ENCODE measurements at regions not wholly inside any gene's neighbourhood (a gene's known extent, or its start where the extent isn't known, plus 50 kb on each side); places are given as distances from the start of the nearest gene placed in this dataset.

- DNase-seq (ENCODE audit: low read depth in 4 of 4, low spot score in 1 of 4), result no peak
Measured at GRCh38 chr20:12270863-12271262, 353.2 kb downstream of the BTBD3 start.

DNA sequence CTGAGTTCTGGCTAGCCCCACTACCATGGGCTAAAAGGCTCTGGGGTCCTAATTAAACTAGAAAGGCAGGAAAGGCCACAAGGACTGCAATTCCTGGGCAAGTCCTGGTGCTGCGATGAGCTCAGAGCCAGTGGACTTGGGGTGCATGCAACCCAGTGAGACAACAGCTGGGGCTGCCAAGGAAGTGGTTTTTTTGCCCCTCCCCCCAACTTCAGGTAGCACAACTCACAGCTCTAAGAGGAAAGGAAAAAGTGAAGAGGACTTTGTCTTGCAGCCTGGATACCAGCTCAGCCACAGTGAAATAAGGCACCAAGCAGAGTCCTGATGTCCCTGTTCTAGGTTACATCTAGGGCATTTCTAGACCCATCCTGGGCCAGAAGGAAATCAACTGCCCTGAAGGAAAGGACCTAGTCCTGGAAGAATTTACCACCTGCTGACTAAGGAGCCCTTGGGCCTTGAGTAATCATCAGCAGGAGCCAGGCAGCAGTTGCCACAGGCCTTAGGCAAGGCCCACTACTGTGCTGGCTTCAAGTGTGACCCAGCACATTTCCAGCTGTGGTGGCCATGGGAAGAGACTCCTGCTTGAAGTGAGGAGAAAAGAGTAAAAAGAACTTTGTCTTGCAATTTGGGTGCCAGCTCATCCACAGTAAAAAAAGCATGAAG is 358.4 kb downstream of the BTBD3 start:
- DNase-seq (ENCODE audit: low read depth in 4 of 4, low spot score in 1 of 4), result no peak

DNA sequence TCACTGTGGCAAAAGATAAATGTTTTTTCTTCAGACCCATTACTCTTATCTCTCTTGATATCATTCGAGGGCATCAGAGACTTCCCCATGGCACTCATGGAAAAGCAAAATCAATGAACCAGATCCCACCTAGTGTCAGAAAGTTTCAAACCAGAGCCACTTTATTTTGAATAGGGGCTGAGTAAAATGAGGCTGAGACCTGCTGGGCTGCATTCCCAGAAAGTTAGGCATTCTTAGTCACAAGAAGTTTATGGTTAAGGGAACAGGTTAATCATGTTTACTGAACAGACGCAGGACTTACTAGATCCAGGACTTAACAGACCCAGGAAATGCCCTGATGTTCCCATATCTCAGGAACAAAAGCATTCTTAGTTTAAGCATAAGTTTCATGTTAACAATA is 369.9 kb downstream of the BTBD3 start:
- DNase-seq (ENCODE audit: low read depth in 4 of 4, low spot score in 1 of 4), result no peak

DNA sequence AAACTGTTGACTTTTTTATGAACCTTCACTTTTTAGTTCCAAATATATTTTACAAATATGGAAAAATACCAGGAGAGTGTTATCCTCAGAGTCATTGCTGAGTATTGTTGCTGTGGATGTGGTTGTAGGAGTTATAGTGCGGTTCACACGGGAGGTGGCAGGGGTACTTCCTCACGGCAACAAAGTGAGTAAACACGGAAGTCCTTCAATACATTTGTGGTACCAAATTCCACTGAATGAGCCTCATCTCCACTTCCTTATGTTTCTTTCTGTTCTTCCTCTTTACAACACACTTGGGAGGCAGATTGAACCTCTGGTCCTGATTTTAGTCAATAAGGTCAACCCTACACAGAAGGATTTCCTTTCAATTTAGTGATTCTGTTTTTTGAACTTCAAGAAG is 371.8 kb downstream of the BTBD3 start:
- no peak for DNase-seq (ENCODE audit: low read depth in 4 of 4, low spot score in 1 of 4)

GRCh38 chr20:12291386-12291785 is 373.7 kb downstream of the BTBD3 start:
- no peak for DNase-seq (ENCODE audit: low read depth in 4 of 4, low spot score in 1 of 4)

- no peak for DNase-seq (ENCODE audit: low read depth in 4 of 4, low spot score in 1 of 4)
Measured at GRCh38 chr20:12293900-12294299, 376.2 kb downstream of the BTBD3 start.

DNA sequence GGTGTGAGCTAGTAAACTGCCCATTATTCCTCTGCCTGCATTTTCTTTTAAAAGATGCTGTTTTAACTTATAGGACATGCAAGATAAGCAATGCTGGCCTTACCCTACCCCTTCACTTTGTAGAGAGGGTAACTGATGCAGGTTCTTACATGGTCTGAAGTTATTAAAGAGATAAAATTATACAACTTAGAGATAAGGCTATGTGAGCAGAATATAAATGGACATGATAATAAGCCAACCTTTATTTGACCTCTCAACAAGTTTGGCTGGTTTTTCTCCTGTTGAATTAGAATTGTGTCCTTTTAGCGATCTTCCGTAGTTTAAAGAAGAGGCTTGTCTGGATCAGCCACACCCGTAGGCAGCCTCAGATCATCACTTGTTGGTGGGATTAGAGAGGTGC is 377.0 kb downstream of the BTBD3 start:
- no peak for DNase-seq (ENCODE audit: low read depth in 4 of 4, low spot score in 1 of 4)

GRCh38 chr20:12305188-12305950 is 387.7 kb downstream of the BTBD3 start:
- DNase-seq (ENCODE audit: low read depth in 4 of 4, low spot score in 1 of 4), result no peak

GRCh38 chr20:12306107-12306506 is 388.4 kb downstream of the BTBD3 start:
- DNase-seq (ENCODE audit: low read depth in 4 of 4, low spot score in 1 of 4), result no peak

GRCh38 chr20:12311094-12311865 is 393.6 kb downstream of the BTBD3 start:
- no peak for DNase-seq (ENCODE audit: low read depth in 4 of 4, low spot score in 1 of 4)

- no peak for DNase-seq (ENCODE audit: low read depth in 4 of 4, low spot score in 1 of 4)
Measured at GRCh38 chr20:12315652-12316051, 398.0 kb downstream of the BTBD3 start.

DNA sequence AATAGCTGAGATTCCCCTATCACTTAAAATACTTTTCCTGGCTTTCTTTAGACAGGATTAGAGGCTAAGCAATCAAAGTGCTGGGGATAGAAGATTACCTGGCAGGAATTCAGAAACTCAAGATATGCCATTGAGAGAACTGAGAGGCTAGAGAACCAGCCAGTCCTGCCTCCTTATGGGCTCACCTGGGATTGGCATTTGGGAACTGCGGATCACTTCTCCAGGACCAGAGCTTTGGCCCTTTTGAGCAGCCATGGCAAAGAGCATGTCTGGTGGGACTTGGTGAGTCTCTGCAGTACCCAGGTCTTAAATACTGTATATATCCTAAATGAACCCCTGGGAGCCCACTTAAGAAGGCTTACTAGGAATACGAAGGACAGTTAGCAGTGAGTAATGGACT is 399.1 kb downstream of the BTBD3 start:
- DNase-seq (ENCODE audit: low read depth in 4 of 4, low spot score in 1 of 4), result no peak

DNA sequence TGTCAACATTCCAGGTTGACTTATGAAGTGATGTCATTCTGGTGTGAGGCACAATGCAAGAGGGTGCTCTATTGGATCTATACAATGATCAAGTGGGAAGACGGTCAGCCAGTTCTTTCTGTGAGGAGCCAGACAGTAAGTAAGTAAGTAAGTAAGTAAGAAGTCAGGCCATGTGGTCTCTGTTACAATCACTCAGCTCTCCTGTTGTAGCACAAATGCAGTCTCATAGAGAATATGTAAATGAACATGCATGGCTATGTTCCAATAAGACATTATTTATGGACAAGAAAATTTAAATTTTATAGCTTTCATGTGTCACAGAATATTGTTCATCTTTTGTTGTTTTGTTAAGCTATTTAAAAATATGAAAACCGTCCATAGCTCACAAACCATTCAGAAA is 399.7 kb downstream of the BTBD3 start:
- no peak for DNase-seq (ENCODE audit: low read depth in 4 of 4, low spot score in 1 of 4)

- DNase-seq (ENCODE audit: low read depth in 4 of 4, low spot score in 1 of 4), result no peak
Measured at GRCh38 chr20:12318043-12318442, 400.4 kb downstream of the BTBD3 start.

GRCh38 chr20:12321736-12322135 is 404.0 kb downstream of the BTBD3 start:
- no peak for DNase-seq (ENCODE audit: low read depth in 4 of 4, low spot score in 1 of 4)

DNA sequence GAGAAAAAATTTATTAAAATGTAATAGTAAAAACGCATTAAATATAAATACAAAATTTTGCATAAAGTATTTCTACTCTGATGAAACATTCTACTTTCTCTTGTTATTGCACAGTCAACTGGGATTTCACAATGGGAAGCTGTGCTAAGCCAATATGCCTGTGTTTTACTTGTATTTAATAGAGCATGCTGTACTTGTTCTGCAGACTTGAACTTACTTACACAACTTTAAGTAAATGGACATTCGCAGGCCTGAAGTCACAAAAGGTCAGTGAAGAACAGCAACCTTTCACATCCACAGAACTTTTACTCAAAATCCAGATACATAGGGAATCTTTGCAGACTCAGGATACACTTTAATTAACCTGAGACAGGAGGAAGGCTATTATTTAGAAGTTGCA is 409.5 kb downstream of the BTBD3 start:
- DNase-seq (ENCODE audit: low read depth in 4 of 4, low spot score in 1 of 4), result no peak

DNA sequence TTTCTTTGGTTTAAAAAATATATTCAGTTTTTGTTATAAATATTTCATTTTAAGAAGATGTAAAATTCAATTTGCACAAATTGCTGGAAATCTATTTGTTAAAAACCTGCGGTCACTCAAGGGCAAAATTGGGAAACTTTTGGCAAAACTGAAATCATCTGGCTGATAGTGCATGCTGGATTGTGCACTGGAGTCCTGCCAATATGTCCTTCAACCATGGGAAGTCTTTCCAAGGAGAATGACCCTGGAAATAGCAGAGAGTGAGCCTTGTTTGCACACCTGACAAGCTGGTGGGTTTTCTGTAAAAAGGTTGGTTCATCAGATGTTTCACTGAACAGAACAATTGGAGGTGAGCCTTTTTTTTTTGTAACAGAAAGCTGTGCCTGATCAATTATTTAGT is 413.5 kb downstream of the BTBD3 start:
- DNase-seq (ENCODE audit: low read depth in 4 of 4, low spot score in 1 of 4), result no peak

GRCh38 chr20:12337601-12338000 is 419.9 kb downstream of the BTBD3 start:
- no peak for DNase-seq (ENCODE audit: low read depth in 4 of 4, low spot score in 1 of 4)

DNA sequence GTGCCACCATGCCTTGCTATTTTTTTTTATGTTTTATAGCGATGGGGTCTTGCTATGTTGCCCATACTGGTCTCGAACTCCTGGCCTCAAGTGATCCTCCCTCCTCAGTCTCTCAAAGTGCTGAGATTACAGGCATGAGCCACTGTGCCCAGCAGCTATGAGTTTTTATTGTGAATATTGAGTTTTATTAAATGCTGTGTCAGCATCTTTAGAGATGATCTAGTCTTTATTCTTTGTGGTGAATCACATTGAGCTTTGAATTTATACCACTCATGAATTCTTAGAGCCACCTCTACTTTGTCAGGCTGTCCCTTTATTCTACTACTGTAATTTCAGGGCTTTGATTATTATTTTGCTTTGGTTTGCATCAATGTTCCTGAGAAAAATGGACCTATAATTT is 428.3 kb downstream of the BTBD3 start:
- no peak for DNase-seq (ENCODE audit: low read depth in 4 of 4, low spot score in 1 of 4)

DNA sequence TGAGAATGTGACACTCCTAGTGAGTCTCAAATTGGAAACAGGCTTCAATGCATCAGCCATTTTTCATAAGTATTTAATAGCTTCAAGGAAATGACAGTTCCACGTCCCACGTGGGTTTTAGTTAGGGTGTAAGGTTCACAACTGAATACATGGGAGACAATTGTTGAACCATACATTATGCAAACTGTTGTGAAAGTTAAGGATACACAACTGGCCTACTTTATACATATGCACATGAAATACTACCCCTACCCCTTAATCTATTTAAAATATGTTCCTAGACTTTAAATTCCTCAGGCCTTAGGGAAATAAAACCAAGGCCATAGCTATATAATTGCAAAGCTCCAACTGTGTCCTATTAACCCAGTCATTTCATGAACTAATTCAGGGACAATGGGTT is 436.1 kb downstream of the BTBD3 start:
- no peak for DNase-seq (ENCODE audit: low read depth in 4 of 4, low spot score in 1 of 4)

DNA sequence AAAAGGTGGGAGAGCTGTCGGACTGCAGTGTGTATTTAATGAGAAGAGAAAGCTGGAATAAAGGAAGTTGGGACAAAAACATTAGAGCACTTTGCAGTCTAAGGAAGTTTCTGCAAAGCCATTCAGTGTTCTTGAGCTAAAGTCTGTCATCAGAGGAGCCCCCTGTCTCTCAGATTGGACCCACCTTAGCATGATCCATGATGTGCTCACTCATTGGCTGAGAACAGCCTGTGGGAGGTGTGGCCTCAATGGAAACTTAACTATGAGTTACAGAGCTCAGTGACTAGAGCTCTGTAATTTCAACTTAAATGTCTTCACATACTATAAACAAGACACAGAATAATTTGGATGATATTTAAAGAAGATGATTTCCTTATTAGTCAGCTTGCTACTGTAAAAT is 437.0 kb downstream of the BTBD3 start:
- DNase-seq (ENCODE audit: low read depth in 4 of 4, low spot score in 1 of 4), result no peak

DNA sequence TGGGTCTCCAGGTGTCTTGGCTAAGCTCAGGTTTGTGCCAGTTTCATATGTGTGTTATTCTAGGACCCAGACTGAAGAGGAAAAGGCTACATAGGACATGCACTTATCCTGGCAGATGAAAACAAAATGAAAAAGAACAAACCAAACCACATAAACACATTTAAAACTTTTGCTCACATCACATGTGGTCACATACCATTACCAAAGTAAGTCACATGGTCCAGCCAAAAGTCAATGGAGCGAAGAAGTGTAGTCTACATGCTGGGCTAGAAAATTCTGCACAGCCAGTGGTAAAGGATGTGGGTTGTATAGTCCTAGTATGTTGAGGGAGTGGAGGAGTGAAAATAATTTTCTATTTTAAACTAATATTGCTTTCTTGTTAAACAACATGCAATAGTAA is 437.5 kb downstream of the BTBD3 start:
- DNase-seq (ENCODE audit: low read depth in 4 of 4, low spot score in 1 of 4), result no peak
